GM13977 (cell line): ENCODE measurements at regions not wholly inside any gene's neighbourhood (a gene's known extent, or its start where the extent isn't known, plus 50 kb on each side); places are given as distances from the start of the nearest gene placed in this dataset.

ENCODE experiments used
- DNase-seq: peaks from one replicate; pipeline ENCODE4 v3.0.0; 2012; ENCODE audit warnings: low spot score
- CTCF ChIP-seq: IDR thresholded peaks from 2 replicates; pipeline ENCODE4 v1.5.1; 2012; ENCODE audit warnings: mild to moderate bottlenecking, control low read depth; ENCODE audit not compliant: insufficient read depth; ENCODE audit errors: extremely low read depth, missing control alignments
- in situ Hi-C: fragments of 300-500 bp; cut with MboI; formaldehyde crosslinking; loops from one replicate; pipeline ENCODE4 v1.12.0; 2022; ENCODE audit warnings: low sequenced_read_pairs, low pct_unique_long_range_greater_than_20kb, mixed read lengths, inconsistent platforms; ENCODE audit not compliant: unreplicated experiment

- DNase-seq = no peak
- in situ Hi-C loops = no loop called here
- TF ChIP-seq CTCF = no peak
Observed at GRCh38 chr4:27096142-27096824, 235.6 kb downstream of the STIM2 start.

- no peak for TF ChIP-seq CTCF
- in situ Hi-C loops = no loop called here
- DNase-seq = no peak
Observed at GRCh38 chr4:27098034-27098433, 237.4 kb downstream of the STIM2 start.

- in situ Hi-C loops = no loop called here
- DNase-seq = no peak
Observed at GRCh38 chr4:27100713-27101112, 240.1 kb downstream of the STIM2 start.

GRCh38 chr4:27101126-27101525 lies 240.5 kb downstream of the STIM2 start:
- no peak for TF ChIP-seq CTCF
- in situ Hi-C loops = no loop called here
- DNase-seq = no peak

More at GRCh38 chr4:27100713-27101112, 240.1 kb downstream of the STIM2 start:
- TF ChIP-seq CTCF = no peak

- TF ChIP-seq CTCF = no peak
- in situ Hi-C loops = no loop called here
- DNase-seq = no peak
Observed at GRCh38 chr4:27101561-27101960, 240.9 kb downstream of the STIM2 start.

- in situ Hi-C loops = no loop called here
- no peak for DNase-seq
- no peak for TF ChIP-seq CTCF
Observed at GRCh38 chr4:27111627-27112026, 251.0 kb downstream of the STIM2 start.
